ENCODE measurements at regions not wholly inside any gene's neighbourhood (a gene's known extent, or its start where the extent isn't known, plus 50 kb on each side); places are given as distances from the start of the nearest gene placed in this dataset.

- Histone ChIP-seq H3K9me3 (no peaks in the 10 kb centered on the region), H3K27me3 (ENCODE audit: low read depth) (no peaks in the 10 kb centered on the region), H3K27ac (no peak overlapping the region), H3K36me3 (no peaks in the 10 kb centered on the region), H3K4me1 (no peaks in the 10 kb centered on the region), H3K4me3 (no peak overlapping the region)
- DNase-seq (no peak), ATAC-seq (no peak)
- intact Hi-C loops (cut with DNase I) = no loop called here
- no peak for TF ChIP-seq CTCF (IDR thresholded peaks at IDR 0.05)
Measured at GRCh38 chr2:237227190-237227589, 141.5 kb downstream of the COPS8 start.

GRCh38 chr2:237227592-237228280, 142.0 kb downstream of the COPS8 start:
- DNase-seq = no peak
- no peak overlapping the region for H3K27ac ChIP-seq
- H3K27me3 ChIP-seq (ENCODE audit: low read depth) = no peaks in the 10 kb centered on the region
- no peak for ATAC-seq
- no peaks in the 10 kb centered on the region for H3K9me3 ChIP-seq
- H3K36me3 ChIP-seq = no peaks in the 10 kb centered on the region
- H3K4me3 ChIP-seq = no peak overlapping the region
- intact Hi-C loops (cut with DNase I) = no loop called here
- no peak for TF ChIP-seq CTCF (IDR thresholded peaks at IDR 0.05)
- no peaks in the 10 kb centered on the region for H3K4me1 ChIP-seq

GRCh38 chr2:237228281-237228625, 142.6 kb downstream of the COPS8 start:
- no peaks in the 10 kb centered on the region for H3K27me3 ChIP-seq (ENCODE audit: low read depth)
- no peaks in the 10 kb centered on the region for H3K9me3 ChIP-seq
- no peak overlapping the region for H3K27ac ChIP-seq
- no peaks in the 10 kb centered on the region for H3K4me1 ChIP-seq
- H3K4me3 ChIP-seq = no peak overlapping the region
- H3K36me3 ChIP-seq = no peaks in the 10 kb centered on the region
- intact Hi-C loops (cut with DNase I) = no loop called here
- ATAC-seq (no peak), DNase-seq (no peak)
- TF ChIP-seq CTCF (IDR thresholded peaks at IDR 0.05) = no peak

GRCh38 chr2:237229905-237230304, 144.2 kb downstream of the COPS8 start:
- Histone ChIP-seq H3K27me3 (ENCODE audit: low read depth) (no peaks in the 10 kb centered on the region), H3K9me3 (no peaks in the 10 kb centered on the region), H3K4me1 (no peaks in the 10 kb centered on the region), H3K27ac (no peak overlapping the region), H3K36me3 (no peaks in the 10 kb centered on the region), H3K4me3 (no peak overlapping the region)
- intact Hi-C loops (cut with DNase I) = no loop called here
- ATAC-seq (no peak), DNase-seq (no peak)
- TF ChIP-seq CTCF (IDR thresholded peaks at IDR 0.05) = no peak

GRCh38 chr2:237230355-237230754, 144.7 kb downstream of the COPS8 start:
- TF ChIP-seq CTCF (IDR thresholded peaks at IDR 0.05) = no peak
- H3K4me1 ChIP-seq = no peaks in the 10 kb centered on the region
- no peaks in the 10 kb centered on the region for H3K27me3 ChIP-seq (ENCODE audit: low read depth)
- H3K27ac ChIP-seq = no peak overlapping the region
- H3K4me3 ChIP-seq = no peak overlapping the region
- ATAC-seq (no peak), DNase-seq (no peak)
- intact Hi-C loops (cut with DNase I) = no loop called here
- no peaks in the 10 kb centered on the region for H3K9me3 ChIP-seq
- no peaks in the 10 kb centered on the region for H3K36me3 ChIP-seq

All from lower lobe of right lung (tissue), 2 donors.